Ishikawa (cell line): ENCODE measurements at regions not wholly inside any gene's neighbourhood (a gene's known extent, or its start where the extent isn't known, plus 50 kb on each side); places are given as distances from the start of the nearest gene placed in this dataset.

Experiments used
- CEBPB ChIP-seq: IDR thresholded peaks from 2 replicates; pipeline ENCODE4 v1.6.1; 2012
- CREB1 ChIP-seq: IDR thresholded peaks from 2 replicates; pipeline ENCODE4 v1.6.1; 2012; ENCODE audit warnings: low read depth
- EGR1 ChIP-seq: IDR thresholded peaks from 2 replicates; pipeline ENCODE4 v1.6.1; 2012
- EP300 ChIP-seq: IDR thresholded peaks from 2 replicates; pipeline ENCODE4 v1.6.1; 2012; ENCODE audit warnings: borderline replicate concordance
- FOXM1 ChIP-seq: IDR thresholded peaks from 2 replicates; pipeline ENCODE4 v1.6.1; 2012; ENCODE audit warnings: low read depth, borderline replicate concordance
- NFIC ChIP-seq: IDR thresholded peaks from 2 replicates; pipeline ENCODE4 v1.6.1; 2012
- RAD21 ChIP-seq: IDR thresholded peaks from 2 replicates; pipeline ENCODE4 v1.6.1; 2012; ENCODE audit warnings: low read depth
- TAF1 ChIP-seq: IDR thresholded peaks from 2 replicates; pipeline ENCODE4 v1.6.1; 2012; ENCODE audit warnings: low read depth, mild to moderate bottlenecking
- TCF12 ChIP-seq: IDR thresholded peaks from 2 replicates; pipeline ENCODE4 v1.6.1; 2012; ENCODE audit warnings: low read depth
- TEAD4 ChIP-seq: IDR thresholded peaks from 2 replicates; pipeline ENCODE4 v1.6.1; 2012
- YY1 ChIP-seq: IDR thresholded peaks from 2 replicates; pipeline ENCODE4 v1.6.1; 2012; ENCODE audit warnings: low read depth
- ZBTB7A ChIP-seq: IDR thresholded peaks from 2 replicates; pipeline ENCODE4 v1.6.1; 2012; ENCODE audit warnings: low read depth
- TF ChIP-seq, protein P1 (sequence below): IDR thresholded peaks from 2 replicates; pipeline ENCODE4 v1.6.1; 2012; ENCODE audit warnings: low read depth, mild to moderate bottlenecking
- TF ChIP-seq, protein P2 (sequence below): IDR thresholded peaks from 2 replicates; pipeline ENCODE4 v1.6.1; 2012
- TF ChIP-seq, protein P3 (sequence below): IDR thresholded peaks from 2 replicates; pipeline ENCODE4 v1.6.1; 2012

DNA sequence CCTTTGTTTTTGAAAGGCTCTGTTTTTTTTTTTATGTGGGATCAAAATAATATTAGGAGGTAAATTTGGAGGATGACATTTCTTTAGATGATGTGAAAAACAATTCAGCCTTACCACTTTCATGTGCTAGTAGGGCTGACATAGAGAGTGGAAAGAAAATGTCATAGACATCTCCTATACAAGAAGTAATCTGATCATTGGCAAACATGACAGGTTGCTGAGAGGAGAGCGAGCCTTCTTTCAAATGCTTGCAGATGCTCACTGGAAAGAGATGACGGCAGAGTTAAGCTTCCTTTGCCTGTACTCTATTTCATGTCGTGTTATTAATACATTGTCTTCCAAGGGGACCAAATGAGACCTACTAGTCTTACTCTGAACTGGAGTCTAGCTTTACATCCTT lies 160.1 kb upstream of the DAP start:
- TF ChIP-seq EP300 = no peak
- TF ChIP-seq TCF12 = no peak
- no peak for TF ChIP-seq EGR1

DNA sequence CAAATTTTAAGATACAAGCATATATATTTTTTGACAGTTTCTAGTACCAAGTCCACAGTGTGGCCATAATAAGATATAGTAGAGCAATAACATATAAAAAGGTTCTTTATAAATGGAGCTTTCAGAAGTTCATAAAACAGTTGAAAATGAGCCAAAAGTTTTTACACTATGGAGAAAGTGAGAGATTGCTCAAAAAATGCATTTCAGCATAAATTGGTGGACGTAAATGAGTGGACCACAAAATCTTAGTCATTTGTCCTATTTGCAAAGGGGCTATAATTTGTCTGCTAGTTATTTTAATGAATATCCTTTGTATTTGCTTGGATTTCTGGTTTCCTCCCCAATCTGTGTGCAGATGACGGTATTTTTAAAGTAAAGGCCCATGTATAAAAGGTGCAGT lies 159.4 kb upstream of the DAP start:
- no peak for TF ChIP-seq CREB1
- TF ChIP-seq, protein P1, sequence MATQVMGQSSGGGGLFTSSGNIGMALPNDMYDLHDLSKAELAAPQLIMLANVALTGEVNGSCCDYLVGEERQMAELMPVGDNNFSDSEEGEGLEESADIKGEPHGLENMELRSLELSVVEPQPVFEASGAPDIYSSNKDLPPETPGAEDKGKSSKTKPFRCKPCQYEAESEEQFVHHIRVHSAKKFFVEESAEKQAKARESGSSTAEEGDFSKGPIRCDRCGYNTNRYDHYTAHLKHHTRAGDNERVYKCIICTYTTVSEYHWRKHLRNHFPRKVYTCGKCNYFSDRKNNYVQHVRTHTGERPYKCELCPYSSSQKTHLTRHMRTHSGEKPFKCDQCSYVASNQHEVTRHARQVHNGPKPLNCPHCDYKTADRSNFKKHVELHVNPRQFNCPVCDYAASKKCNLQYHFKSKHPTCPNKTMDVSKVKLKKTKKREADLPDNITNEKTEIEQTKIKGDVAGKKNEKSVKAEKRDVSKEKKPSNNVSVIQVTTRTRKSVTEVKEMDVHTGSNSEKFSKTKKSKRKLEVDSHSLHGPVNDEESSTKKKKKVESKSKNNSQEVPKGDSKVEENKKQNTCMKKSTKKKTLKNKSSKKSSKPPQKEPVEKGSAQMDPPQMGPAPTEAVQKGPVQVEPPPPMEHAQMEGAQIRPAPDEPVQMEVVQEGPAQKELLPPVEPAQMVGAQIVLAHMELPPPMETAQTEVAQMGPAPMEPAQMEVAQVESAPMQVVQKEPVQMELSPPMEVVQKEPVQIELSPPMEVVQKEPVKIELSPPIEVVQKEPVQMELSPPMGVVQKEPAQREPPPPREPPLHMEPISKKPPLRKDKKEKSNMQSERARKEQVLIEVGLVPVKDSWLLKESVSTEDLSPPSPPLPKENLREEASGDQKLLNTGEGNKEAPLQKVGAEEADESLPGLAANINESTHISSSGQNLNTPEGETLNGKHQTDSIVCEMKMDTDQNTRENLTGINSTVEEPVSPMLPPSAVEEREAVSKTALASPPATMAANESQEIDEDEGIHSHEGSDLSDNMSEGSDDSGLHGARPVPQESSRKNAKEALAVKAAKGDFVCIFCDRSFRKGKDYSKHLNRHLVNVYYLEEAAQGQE = no peak
- no peak for TF ChIP-seq YY1

DNA sequence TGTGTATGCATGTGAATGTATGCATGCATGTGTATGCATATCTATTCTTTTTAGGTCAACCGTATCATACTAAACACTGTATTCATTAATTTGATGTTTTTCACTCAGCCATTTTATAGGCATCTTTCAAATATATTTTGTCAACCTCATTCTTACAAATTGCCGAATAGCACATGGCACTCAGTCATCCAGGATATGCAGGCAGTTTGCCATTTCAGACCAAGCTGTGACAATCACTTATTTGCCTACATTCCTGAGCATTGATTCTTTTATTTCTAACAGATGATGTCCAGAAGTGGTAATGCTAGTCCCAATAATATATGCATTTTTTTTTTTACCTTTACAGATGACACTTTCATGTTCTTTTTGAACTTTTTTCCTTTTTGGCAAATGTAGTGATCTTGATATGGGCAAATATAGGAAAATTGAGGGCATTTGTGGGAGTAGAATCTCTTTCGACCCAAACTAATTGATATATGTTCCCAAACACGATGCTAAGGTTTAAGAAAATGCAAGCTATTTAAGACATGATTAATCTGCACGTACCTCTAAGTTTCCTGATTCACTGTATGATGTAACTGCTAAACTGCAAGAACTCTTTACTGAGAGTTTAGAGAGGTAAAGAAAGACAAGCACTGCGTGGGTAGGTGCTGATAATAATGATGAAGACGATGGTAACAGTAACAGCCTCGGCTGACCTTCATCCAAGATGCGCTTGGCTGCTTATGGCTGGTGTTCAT lies 153.9 kb upstream of the DAP start:
- TF ChIP-seq TCF12 (no peak), NFIC (no peak), YY1 (no peak), TAF1 (no peak), EP300 (no peak), EGR1 (no peak), CEBPB (no peak), ZBTB7A (no peak), TEAD4 (no peak), FOXM1 (no peak), CREB1 (no peak), RAD21 (no peak)
- TF ChIP-seq, protein P1 = no peak
- TF ChIP-seq, protein P2, sequence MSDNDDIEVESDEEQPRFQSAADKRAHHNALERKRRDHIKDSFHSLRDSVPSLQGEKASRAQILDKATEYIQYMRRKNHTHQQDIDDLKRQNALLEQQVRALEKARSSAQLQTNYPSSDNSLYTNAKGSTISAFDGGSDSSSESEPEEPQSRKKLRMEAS = no peak
- TF ChIP-seq, protein P3, sequence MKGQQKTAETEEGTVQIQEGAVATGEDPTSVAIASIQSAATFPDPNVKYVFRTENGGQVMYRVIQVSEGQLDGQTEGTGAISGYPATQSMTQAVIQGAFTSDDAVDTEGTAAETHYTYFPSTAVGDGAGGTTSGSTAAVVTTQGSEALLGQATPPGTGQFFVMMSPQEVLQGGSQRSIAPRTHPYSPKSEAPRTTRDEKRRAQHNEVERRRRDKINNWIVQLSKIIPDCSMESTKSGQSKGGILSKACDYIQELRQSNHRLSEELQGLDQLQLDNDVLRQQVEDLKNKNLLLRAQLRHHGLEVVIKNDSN = no peak

DNA sequence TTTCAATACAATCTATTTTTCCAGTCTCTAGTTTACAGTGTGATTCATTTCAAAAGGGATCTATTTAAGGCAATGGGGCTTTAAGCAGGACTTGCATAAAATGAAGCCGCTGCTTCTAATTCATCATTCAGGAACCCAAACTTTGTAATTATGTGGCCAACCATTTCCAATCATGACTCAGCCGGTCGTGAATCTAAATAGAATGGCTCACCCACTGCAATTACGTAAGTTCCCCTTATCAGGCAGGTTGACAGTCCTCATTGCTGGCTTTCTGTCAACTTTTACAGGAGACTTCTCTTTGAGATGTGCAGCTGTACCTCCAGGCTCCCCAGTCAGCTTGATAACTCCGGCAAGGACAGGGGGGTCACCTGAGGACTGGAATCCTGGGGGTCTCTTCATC lies 152.8 kb upstream of the DAP start:
- TF ChIP-seq YY1 = no peak
- TF ChIP-seq TAF1 = no peak
- TF ChIP-seq CREB1 = no peak
- TF ChIP-seq, protein P3 = no peak
- no peak for TF ChIP-seq EGR1

DNA sequence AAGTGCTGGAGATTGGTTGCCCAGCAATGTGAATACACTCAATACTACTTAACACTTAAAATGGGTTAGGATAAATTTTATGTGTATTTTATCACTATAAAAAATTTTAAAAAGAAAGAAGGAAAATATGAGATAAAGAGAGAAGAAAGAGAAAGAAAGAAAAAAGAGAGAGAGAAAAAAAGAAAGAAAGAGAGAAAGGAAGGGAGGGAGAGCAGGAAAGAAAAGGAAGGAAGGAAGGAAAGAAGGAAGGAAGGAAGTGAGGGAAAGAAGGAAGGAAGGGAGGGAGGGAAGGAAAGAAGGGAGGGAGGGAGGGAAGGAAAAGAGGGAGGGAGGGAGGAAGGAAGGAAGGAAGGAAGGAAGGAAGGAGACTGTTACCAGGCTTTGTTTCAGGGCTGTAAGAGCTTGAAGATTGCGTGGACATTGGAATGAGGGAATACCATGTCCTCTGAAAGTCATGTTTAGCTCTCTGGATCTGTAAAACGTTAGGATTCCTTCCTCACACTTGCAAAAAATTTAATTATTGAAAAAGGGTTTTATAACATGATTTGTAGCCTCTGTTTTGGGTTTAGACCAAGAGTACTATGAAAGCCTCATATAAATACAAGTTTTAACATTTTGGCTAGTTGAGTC lies 152.3 kb upstream of the DAP start:
- TF ChIP-seq TEAD4 (no peak), ZBTB7A (no peak), NFIC (no peak), RAD21 (no peak), YY1 (no peak), CREB1 (no peak), EP300 (no peak), CEBPB (no peak), TCF12 (no peak), FOXM1 (no peak), EGR1 (no peak), TAF1 (no peak)
- TF ChIP-seq, protein P2 = no peak
- TF ChIP-seq, protein P3 = no peak
- TF ChIP-seq, protein P1 = no peak
